GM23338 (cell line): ENCODE measurements at regions not wholly inside any gene's neighbourhood (a gene's known extent, or its start where the extent isn't known, plus 50 kb on each side); places are given as distances from the start of the nearest gene placed in this dataset.

Experiments
- ATAC-seq: fragments of 200-7000 bp; cut with Tn5 transposase; 3 replicates; pipeline ENCODE4 v1.9.1; 2020
- DNase-seq: peaks from one replicate; pipeline ENCODE4 v3.0.0-alpha.2; 2015; ENCODE audit warnings: low spot score
- H2AFZ ChIP-seq: fragments of 200-600 bp; sonication (generic); 2 replicates; pipeline ENCODE4 v1.8.0; 2016; ENCODE audit warnings: antibody characterized with exemption, mild to moderate bottlenecking, moderate library complexity
- H3F3A ChIP-seq: fragments of 200-600 bp; sonication (generic); replicated peaks from 2 replicates; pipeline ENCODE4 v1.8.0; 2017; ENCODE audit warnings: antibody characterized with exemption, mixed run types, low read depth
- H3K27ac ChIP-seq: fragments of 200-600 bp; sonication (generic); 2 replicates; pipeline ENCODE4 v1.6.1; 2016; ENCODE audit warnings: low read depth
- H3K27me3 ChIP-seq: fragments of 200-600 bp; sonication (generic); 2 replicates; pipeline ENCODE4 v1.8.0; 2016; ENCODE audit warnings: mild to moderate bottlenecking, mixed run types, moderate library complexity; ENCODE audit not compliant: insufficient read depth
- H3K36me3 ChIP-seq: fragments of 200-600 bp; sonication (generic); 2 replicates; pipeline ENCODE4 v1.8.0; 2016; ENCODE audit warnings: mild to moderate bottlenecking; ENCODE audit not compliant: insufficient read depth
- H3K4me1 ChIP-seq: fragments of 200-600 bp; sonication (generic); 2 replicates; pipeline ENCODE4 v1.8.0; 2016; ENCODE audit warnings: mild to moderate bottlenecking, moderate library complexity; ENCODE audit not compliant: insufficient read depth
- H3K4me2 ChIP-seq: fragments of 200-600 bp; sonication (generic); 2 replicates; pipeline ENCODE4 v1.7.1; 2017; ENCODE audit warnings: mixed run types
- H3K4me3 ChIP-seq: fragments of 200-600 bp; sonication (generic); 2 replicates; pipeline ENCODE4 v1.6.1; 2016; ENCODE audit warnings: mixed run types
- H3K79me2 ChIP-seq: fragments of 200-600 bp; sonication (generic); replicated peaks from 2 replicates; pipeline ENCODE4 v1.8.0; 2017; ENCODE audit warnings: mild to moderate bottlenecking; ENCODE audit not compliant: insufficient read depth
- H3K9me2 ChIP-seq: fragments of 200-600 bp; sonication (generic); 2 replicates; pipeline ENCODE4 v1.8.0; 2017; ENCODE audit not compliant: insufficient read depth
- H4K20me1 ChIP-seq: fragments of 200-600 bp; sonication (generic); replicated peaks from 2 replicates; pipeline ENCODE4 v1.8.0; 2017; ENCODE audit warnings: mild to moderate bottlenecking; ENCODE audit not compliant: insufficient read depth
- H3K27ac Mint-ChIP-seq: 2 replicates; pipeline ENCODE4 v1.8.0; 2020; ENCODE audit warnings: inconsistent platforms, mild to moderate bottlenecking, moderate library complexity, mixed read lengths
- H3K27me3 Mint-ChIP-seq: 3 replicates; pipeline ENCODE4 v1.8.0; 2022; ENCODE audit warnings: low read depth, mild to moderate bottlenecking, moderate library complexity, mixed read lengths, inconsistent platforms; ENCODE audit not compliant: insufficient read depth, poor library complexity
- H3K36me3 Mint-ChIP-seq: 3 replicates; pipeline ENCODE4 v1.8.0; 2021; ENCODE audit warnings: low read depth, mild to moderate bottlenecking, inconsistent platforms, moderate library complexity, mixed read lengths
- H3K4me1 Mint-ChIP-seq: 3 replicates; pipeline ENCODE4 v1.8.0; 2020; ENCODE audit warnings: mild to moderate bottlenecking, inconsistent platforms, mixed read lengths
- H3K4me3 Mint-ChIP-seq: 3 replicates; pipeline ENCODE4 v1.8.0; 2021; ENCODE audit warnings: moderate library complexity, mild to moderate bottlenecking, inconsistent platforms, mixed read lengths
- H3K9me3 Mint-ChIP-seq: 3 replicates; pipeline ENCODE4 v1.8.0; 2020; ENCODE audit warnings: moderate library complexity, mild to moderate bottlenecking, inconsistent platforms, mixed read lengths
- CREB1 ChIP-seq: fragments of 250-450 bp; sonication (Bioruptor Pico); IDR thresholded peaks from 2 replicates; pipeline ENCODE4 v1.5.0; 2020; ENCODE audit warnings: low read depth, mild to moderate bottlenecking, moderate library complexity
- EZH2phosphoT487 ChIP-seq: fragments of 200-600 bp; sonication (generic); IDR thresholded peaks from one replicate; pipeline ENCODE4 v1.8.1; 2018; ENCODE audit warnings: antibody characterized with exemption; ENCODE audit not compliant: unreplicated experiment
- NANOG ChIP-seq: IDR thresholded peaks from 2 replicates; pipeline ENCODE4 v1.6.1; 2016; ENCODE audit warnings: antibody characterized with exemption, borderline replicate concordance
- POLR2AphosphoS5 ChIP-seq: IDR thresholded peaks from 2 replicates; pipeline ENCODE4 v1.6.1; 2016; ENCODE audit warnings: antibody characterized with exemption, low read depth
- STAT1 ChIP-seq: IDR thresholded peaks from one replicate; pipeline ENCODE4 v1.6.1; 2016; ENCODE audit warnings: antibody characterized with exemption; ENCODE audit not compliant: unreplicated experiment
- ZNF114 ChIP-seq: fragments of 250-450 bp; sonication (Bioruptor Pico); IDR thresholded peaks from 2 replicates; pipeline ENCODE4 v1.5.0; 2020; ENCODE audit warnings: mild to moderate bottlenecking, moderate library complexity
- ZNF331 ChIP-seq: fragments of 250-450 bp; sonication (Bioruptor Pico); IDR thresholded peaks from 2 replicates; pipeline ENCODE4 v1.5.0; 2020; ENCODE audit warnings: low read depth, mild to moderate bottlenecking, moderate library complexity
- TF ChIP-seq, protein P1 (sequence below): IDR thresholded peaks from one replicate; pipeline ENCODE4 v1.6.1; 2018; ENCODE audit warnings: antibody characterized with exemption; ENCODE audit not compliant: unreplicated experiment

DNA sequence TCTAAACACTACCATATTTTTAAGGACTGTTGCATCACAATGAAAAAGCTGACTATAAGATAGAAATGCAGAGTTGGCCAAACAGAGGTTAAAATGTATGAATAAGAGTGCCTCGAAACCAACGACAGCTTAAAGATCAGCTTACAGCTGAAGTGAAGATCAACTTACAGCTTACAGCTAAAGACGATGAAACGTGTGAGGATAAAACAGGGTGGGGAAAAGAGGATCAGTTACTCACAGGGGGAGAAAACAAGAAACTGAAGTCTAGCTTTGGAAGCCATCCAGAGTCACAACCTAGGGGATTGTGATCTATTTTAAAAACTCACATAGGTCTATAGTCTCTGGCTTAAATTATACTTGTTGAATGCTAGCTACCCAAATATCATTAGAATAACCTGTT lies 220.0 kb downstream of the SNCAIP start:
- peak; percentile 40 for ATAC-seq
- Histone ChIP-seq H4K20me1 (no peaks in the 10 kb centered on the region), H3K36me3 (no peaks in the 10 kb centered on the region), H2AFZ (peak overlapping the region; percentile 1; the same call in 1 of the 2 replicates), H3F3A (no peaks in the 10 kb centered on the region), H3K9me2 (no peaks in the 10 kb centered on the region), H3K4me2 (no peak overlapping the region), H3K4me1 (no peaks in the 10 kb centered on the region), H3K27ac (no peak overlapping the region), H3K79me2 (no peaks in the 10 kb centered on the region), H3K27me3 (no peaks in the 10 kb centered on the region), H3K4me3 (no peak overlapping the region)
- peaks cover 6% of the 10 kb centered on the region; the same call in 2 of the 3 replicates for H3K4me1 Mint-ChIP-seq
- no peak overlapping the region for H3K27ac Mint-ChIP-seq
- H3K9me3 Mint-ChIP-seq, result no peaks in the 10 kb centered on the region; the same call in 2 of the 3 replicates
- DNase-seq, result peak; percentile 11
- no peak for TF ChIP-seq CREB1 (CRISPR knock-in tag)
- TF ChIP-seq EZH2phosphoT487, result no peak
- TF ChIP-seq, protein P1, sequence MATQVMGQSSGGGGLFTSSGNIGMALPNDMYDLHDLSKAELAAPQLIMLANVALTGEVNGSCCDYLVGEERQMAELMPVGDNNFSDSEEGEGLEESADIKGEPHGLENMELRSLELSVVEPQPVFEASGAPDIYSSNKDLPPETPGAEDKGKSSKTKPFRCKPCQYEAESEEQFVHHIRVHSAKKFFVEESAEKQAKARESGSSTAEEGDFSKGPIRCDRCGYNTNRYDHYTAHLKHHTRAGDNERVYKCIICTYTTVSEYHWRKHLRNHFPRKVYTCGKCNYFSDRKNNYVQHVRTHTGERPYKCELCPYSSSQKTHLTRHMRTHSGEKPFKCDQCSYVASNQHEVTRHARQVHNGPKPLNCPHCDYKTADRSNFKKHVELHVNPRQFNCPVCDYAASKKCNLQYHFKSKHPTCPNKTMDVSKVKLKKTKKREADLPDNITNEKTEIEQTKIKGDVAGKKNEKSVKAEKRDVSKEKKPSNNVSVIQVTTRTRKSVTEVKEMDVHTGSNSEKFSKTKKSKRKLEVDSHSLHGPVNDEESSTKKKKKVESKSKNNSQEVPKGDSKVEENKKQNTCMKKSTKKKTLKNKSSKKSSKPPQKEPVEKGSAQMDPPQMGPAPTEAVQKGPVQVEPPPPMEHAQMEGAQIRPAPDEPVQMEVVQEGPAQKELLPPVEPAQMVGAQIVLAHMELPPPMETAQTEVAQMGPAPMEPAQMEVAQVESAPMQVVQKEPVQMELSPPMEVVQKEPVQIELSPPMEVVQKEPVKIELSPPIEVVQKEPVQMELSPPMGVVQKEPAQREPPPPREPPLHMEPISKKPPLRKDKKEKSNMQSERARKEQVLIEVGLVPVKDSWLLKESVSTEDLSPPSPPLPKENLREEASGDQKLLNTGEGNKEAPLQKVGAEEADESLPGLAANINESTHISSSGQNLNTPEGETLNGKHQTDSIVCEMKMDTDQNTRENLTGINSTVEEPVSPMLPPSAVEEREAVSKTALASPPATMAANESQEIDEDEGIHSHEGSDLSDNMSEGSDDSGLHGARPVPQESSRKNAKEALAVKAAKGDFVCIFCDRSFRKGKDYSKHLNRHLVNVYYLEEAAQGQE, result no peak
- TF ChIP-seq POLR2AphosphoS5, result no peak
- no peak for TF ChIP-seq ZNF331 (CRISPR knock-in tag)
- TF ChIP-seq NANOG, result no peak
- no peak for TF ChIP-seq ZNF114 (CRISPR knock-in tag)
- no peak for TF ChIP-seq STAT1
- no peak overlapping the region for H3K4me3 Mint-ChIP-seq
- no peaks in the 10 kb centered on the region for H3K27me3 Mint-ChIP-seq
- no peaks in the 10 kb centered on the region for H3K36me3 Mint-ChIP-seq

DNA sequence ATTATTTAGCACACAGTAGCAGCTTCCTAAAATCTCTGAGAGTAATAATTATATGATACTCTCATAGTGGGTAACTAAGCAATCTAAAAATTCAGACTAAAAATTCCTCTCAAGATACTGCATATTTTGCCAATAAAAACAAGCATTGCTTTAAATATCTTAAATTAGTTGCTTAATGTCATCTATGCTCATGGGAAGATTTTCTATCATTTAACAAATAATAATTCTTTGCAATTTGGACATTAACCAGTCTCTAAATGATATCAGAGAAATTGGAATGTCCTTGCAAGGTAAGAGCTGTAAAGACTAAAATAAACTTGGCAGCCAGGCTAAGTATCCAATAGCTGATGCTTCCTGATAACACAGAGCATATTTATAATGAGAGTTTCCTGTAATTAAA lies 221.8 kb downstream of the SNCAIP start:
- Histone ChIP-seq H3K4me1 (no peaks in the 10 kb centered on the region), H2AFZ (no peak overlapping the region), H3K79me2 (no peaks in the 10 kb centered on the region), H3K4me3 (no peak overlapping the region), H3K27me3 (no peaks in the 10 kb centered on the region), H3K36me3 (no peaks in the 10 kb centered on the region), H3K4me2 (no peak overlapping the region), H3K27ac (no peak overlapping the region), H3F3A (no peaks in the 10 kb centered on the region), H4K20me1 (no peaks in the 10 kb centered on the region), H3K9me2 (no peaks in the 10 kb centered on the region)
- H3K36me3 Mint-ChIP-seq, result no peaks in the 10 kb centered on the region
- H3K27me3 Mint-ChIP-seq, result no peaks in the 10 kb centered on the region
- no peak for ATAC-seq
- H3K27ac Mint-ChIP-seq, result no peak overlapping the region
- TF ChIP-seq CREB1 (CRISPR knock-in tag) (no peak), STAT1 (no peak)
- TF ChIP-seq, protein P1, result no peak
- DNase-seq, result no peak
- peaks cover 6% of the 10 kb centered on the region; the same call in 2 of the 3 replicates for H3K4me1 Mint-ChIP-seq
- H3K4me3 Mint-ChIP-seq, result no peak overlapping the region
- H3K9me3 Mint-ChIP-seq, result no peaks in the 10 kb centered on the region
